Common myeloid progenitor, CD34-positive (primary cell): ENCODE measurements at regions not wholly inside any gene's neighbourhood (a gene's known extent, or its start where the extent isn't known, plus 50 kb on each side); places are given as distances from the start of the nearest gene placed in this dataset.

Experiments used
- CTCF ChIA-PET: fragments of 350-600 bp; sonication (Branson Sonifier 250); formaldehyde crosslinking; loops from one replicate; lab custom pipeline; 2021; ENCODE audit warnings: antibody characterized with exemption; lab: Charles Lee
- POLR2A ChIA-PET: fragments of 350-600 bp; sonication (Branson Sonifier 250); formaldehyde crosslinking; loops from one replicate; lab custom pipeline; 2021; ENCODE audit warnings: antibody characterized with exemption; lab: Charles Lee
- DNase-seq, 3 donors: peaks; one replicate each; pipeline versions ENCODE4 v3.0.0 to v3.0.0-alpha.2; 2013
- H3K27ac ChIP-seq, 2 experiments: 1 replicate in 1 of 2; 2 replicates in 1 of 2; pipeline ENCODE4 v1.7.0; 2013; ENCODE audit warnings: inconsistent platforms in 2 of 2, low read length in 2 of 2, mild to moderate bottlenecking in 2 of 2, low read depth in 1 of 2, moderate library complexity in 1 of 2; ENCODE audit not compliant: severe bottlenecking in 2 of 2, insufficient read depth in 1 of 2, poor library complexity in 1 of 2
- H3K27me3 ChIP-seq, 5 experiments: replicated peaks in 2 of 5; 1 replicate in 3 of 5; 2 replicates in 2 of 5; pipeline versions ENCODE4 v1.6.1 to v1.7.0; 2013; ENCODE audit warnings: low read length in 4 of 5, mild to moderate bottlenecking in 2 of 5, moderate library complexity in 2 of 5, inconsistent platforms in 1 of 5; ENCODE audit not compliant: insufficient read depth in 5 of 5, control insufficient read depth in 4 of 5
- H3K36me3 ChIP-seq, 4 experiments: 1 replicate in 2 of 4; 2 replicates in 2 of 4; pipeline versions ENCODE4 v1.6.1 to v1.7.0; 2013; ENCODE audit warnings: low read length in 3 of 4, control low read depth in 1 of 4, mild to moderate bottlenecking in 1 of 4; ENCODE audit not compliant: control insufficient read depth in 4 of 4, insufficient read depth in 4 of 4
- H3K4me1 ChIP-seq, 4 experiments: 1 replicate in 3 of 4; 2 replicates in 1 of 4; pipeline versions ENCODE4 v1.6.1 to v1.7.1; 2013; ENCODE audit warnings: low read length in 3 of 4, mild to moderate bottlenecking in 3 of 4, control low read depth in 1 of 4, inconsistent platforms in 1 of 4, moderate library complexity in 1 of 4; ENCODE audit not compliant: control insufficient read depth in 4 of 4, insufficient read depth in 4 of 4; ENCODE audit errors: control extremely low read depth in 1 of 4
- H3K4me3 ChIP-seq, 7 experiments: 1 replicate in 4 of 7; 2 replicates in 3 of 7; pipeline versions ENCODE4 v1.5.1 to v1.7.0; 2013; ENCODE audit warnings: mild to moderate bottlenecking in 7 of 7, low read length in 6 of 7, moderate library complexity in 6 of 7, inconsistent platforms in 2 of 7, low read depth in 2 of 7, control low read depth in 1 of 7; ENCODE audit not compliant: insufficient read depth in 4 of 7, control insufficient read depth in 1 of 7; ENCODE audit errors: extremely low read depth in 1 of 7
- H3K9me3 ChIP-seq, 5 experiments: 1 replicate in 4 of 5; 2 replicates in 1 of 5; pipeline versions ENCODE4 v1.6.1 to v1.7.1; 2013; ENCODE audit warnings: low read length in 4 of 5, mild to moderate bottlenecking in 2 of 5, inconsistent platforms in 1 of 5, low read depth in 1 of 5, moderate library complexity in 1 of 5; ENCODE audit not compliant: control insufficient read depth in 4 of 5, insufficient read depth in 2 of 5; ENCODE audit errors: control extremely low read depth in 1 of 5
- WGBS: methylation state at CpG from one replicate; pipeline ENCODE4 v1.1.5; 2013; ENCODE audit not compliant: insufficient coverage; 5-methylcytosine and 5-hydroxymethylcytosine counted together

- H3K4me3 ChIP-seq = no peak overlapping the region
- H3K36me3 ChIP-seq = no peaks in the 10 kb centered on the region
- no peak for DNase-seq
- POLR2A ChIA-PET = no interaction called here
- no peaks in the 10 kb centered on the region for H3K27me3 ChIP-seq
- WGBS = 98% methylated on average over 10 of the region's 11 CpGs
- peaks cover 0 to 3% (median 0%) of the 10 kb centered on the region in 5 experiments for H3K9me3 ChIP-seq
- H3K4me1 ChIP-seq = no peaks in the 10 kb centered on the region
- CTCF ChIA-PET = no interaction called here
- no peak overlapping the region for H3K27ac ChIP-seq
Observed at GRCh38 chr2:173625315-173625714, 270.6 kb downstream of the CDCA7 start.

GRCh38 chr2:173629076-173629475 is 274.4 kb downstream of the CDCA7 start:
- CTCF ChIA-PET = no interaction called here
- no peaks in the 10 kb centered on the region for H3K36me3 ChIP-seq
- no peak overlapping the region for H3K27ac ChIP-seq
- H3K9me3 ChIP-seq = peaks cover 0 to 2% (median 0%) of the 10 kb centered on the region in 5 experiments
- H3K4me3 ChIP-seq = no peak overlapping the region
- no peak for DNase-seq
- peaks cover 0 to 2% (median 0%) of the 10 kb centered on the region in 5 experiments for H3K27me3 ChIP-seq
- H3K4me1 ChIP-seq = no peaks in the 10 kb centered on the region
- POLR2A ChIA-PET = no interaction called here

GRCh38 chr2:173630425-173631126 is 275.9 kb downstream of the CDCA7 start:
- CTCF ChIA-PET = interaction anchor here (0.6 to 0.7 kb wide), 2 partner anchors 9 to 35 kb away, joined by 3 read pairs; no protein-coding TSS in a partner anchor
- 100% methylated on average over 4 of the region's 9 CpGs for WGBS
- peaks cover 0 to 2% (median 0%) of the 10 kb centered on the region in 5 experiments for H3K27me3 ChIP-seq

GRCh38 chr2:173631127-173631460 is 276.4 kb downstream of the CDCA7 start:
- H3K27ac ChIP-seq = no peak overlapping the region
- DNase-seq = no peak
- CTCF ChIA-PET = interaction anchor here (0.7 kb wide), 1 partner anchor 10 kb away, joined by 3 read pairs; no protein-coding TSS in a partner anchor
- POLR2A ChIA-PET = no interaction called here
- H3K36me3 ChIP-seq = no peaks in the 10 kb centered on the region
- peaks cover 0 to 3% (median 0%) of the 10 kb centered on the region in 5 experiments for H3K9me3 ChIP-seq
- H3K4me3 ChIP-seq = no peak overlapping the region
- WGBS = 100% methylated on average over 3 of the region's 4 CpGs
- no peaks in the 10 kb centered on the region for H3K4me1 ChIP-seq
- peaks cover 0 to 2% (median 0%) of the 10 kb centered on the region in 5 experiments for H3K27me3 ChIP-seq

More at GRCh38 chr2:173630425-173631126, 275.9 kb downstream of the CDCA7 start:
- Histone ChIP-seq H3K9me3 (peaks cover 0 to 3% (median 0%) of the 10 kb centered on the region in 5 experiments), H3K4me3 (no peak overlapping the region), H3K27ac (no peak overlapping the region), H3K36me3 (no peaks in the 10 kb centered on the region), H3K4me1 (no peaks in the 10 kb centered on the region)
- POLR2A ChIA-PET = no interaction called here
- no peak for DNase-seq

GRCh38 chr2:173644146-173644545 is 289.5 kb downstream of the CDCA7 start:
- no peak for DNase-seq
- Histone ChIP-seq H3K27ac (no peak overlapping the region), H3K9me3 (peaks cover 0 to 1% (median 0%) of the 10 kb centered on the region in 5 experiments)

GRCh38 chr2:173647681-173648311 is 293.1 kb downstream of the CDCA7 start:
- ChIA-PET CTCF (no interaction called here), POLR2A (interaction anchor here (0.6 kb wide), 1 partner anchor 1140 kb away, joined by 3 read pairs; no protein-coding TSS in a partner anchor)
- Histone ChIP-seq H3K9me3 (peaks cover 0 to 4% (median 0%) of the 10 kb centered on the region in 5 experiments), H3K27me3 (peaks cover 0 to 8% (median 0%) of the 10 kb centered on the region in 5 experiments), H3K27ac (no peak overlapping the region), H3K36me3 (no peaks in the 10 kb centered on the region), H3K4me1 (no peaks in the 10 kb centered on the region), H3K4me3 (no peak overlapping the region)
- 94% methylated on average over 6 of the region's 8 CpGs for WGBS
- DNase-seq = no peak

More at GRCh38 chr2:173644146-173644545, 289.5 kb downstream of the CDCA7 start:
- ChIA-PET CTCF (no interaction called here), POLR2A (no interaction called here)
- Histone ChIP-seq H3K4me3 (no peak overlapping the region), H3K36me3 (no peaks in the 10 kb centered on the region), H3K27me3 (peaks cover 0 to 4% (median 0%) of the 10 kb centered on the region in 5 experiments), H3K4me1 (no peaks in the 10 kb centered on the region)
- 100% methylated on average over 1 of the region's 3 CpGs for WGBS

GRCh38 chr2:173648816-173649215 is 294.1 kb downstream of the CDCA7 start:
- H3K27me3 ChIP-seq = peaks cover 0 to 10% (median 0%) of the 10 kb centered on the region in 5 experiments
- no peak overlapping the region for H3K27ac ChIP-seq
- peaks cover 0 to 4% (median 0%) of the 10 kb centered on the region in 5 experiments for H3K9me3 ChIP-seq
- DNase-seq = no peak
- H3K4me1 ChIP-seq = no peaks in the 10 kb centered on the region
- CTCF ChIA-PET = no interaction called here
- H3K4me3 ChIP-seq = no peak overlapping the region
- WGBS = 86% methylated on average over 1 of the region's 2 CpGs
- no peaks in the 10 kb centered on the region for H3K36me3 ChIP-seq
- POLR2A ChIA-PET = no interaction called here
